Mucosa of gallbladder (tissue), 1 donor: ENCODE measurements at regions not wholly inside any gene's neighbourhood (a gene's known extent, or its start where the extent isn't known, plus 50 kb on each side); places are given as distances from the start of the nearest gene placed in this dataset.

Experiments
- DNase-seq: peaks from one replicate; pipeline ENCODE4 v3.0.0-alpha.2; 2020; ENCODE audit warnings: low spot score
- donor health status: DM: no; HTN: no; CAD: no.

- no peak for DNase-seq
Measured at GRCh38 chr18:78725426-78725825, 254.2 kb upstream of the SALL3 start.

GRCh38 chr18:78726326-78727056 lies 253.1 kb upstream of the SALL3 start:
- DNase-seq, result no peak

GRCh38 chr18:78727057-78727739 lies 252.4 kb upstream of the SALL3 start:
- DNase-seq, result no peak

- DNase-seq, result no peak
Measured at GRCh38 chr18:78727877-78728783, 251.5 kb upstream of the SALL3 start.

GRCh38 chr18:78728784-78729467 lies 250.7 kb upstream of the SALL3 start:
- DNase-seq, result no peak

- no peak for DNase-seq
Measured at GRCh38 chr18:78730546-78730945, 249.1 kb upstream of the SALL3 start.

GRCh38 chr18:78731016-78731397 lies 248.6 kb upstream of the SALL3 start:
- no peak for DNase-seq

- DNase-seq, result no peak
Measured at GRCh38 chr18:78731398-78732032, 248.1 kb upstream of the SALL3 start.

GRCh38 chr18:78732273-78733210 lies 247.1 kb upstream of the SALL3 start:
- DNase-seq, result no peak

- DNase-seq, result no peak
Measured at GRCh38 chr18:78733762-78734613, 245.6 kb upstream of the SALL3 start.

- DNase-seq, result no peak
Measured at GRCh38 chr18:78734614-78734945, 245.0 kb upstream of the SALL3 start.

GRCh38 chr18:78735131-78736014 lies 244.2 kb upstream of the SALL3 start:
- DNase-seq, result no peak

- DNase-seq, result no peak
Measured at GRCh38 chr18:78736015-78736690, 243.5 kb upstream of the SALL3 start.

GRCh38 chr18:78737006-78737915 lies 242.4 kb upstream of the SALL3 start:
- no peak for DNase-seq

- DNase-seq, result no peak
Measured at GRCh38 chr18:78738076-78738690, 241.4 kb upstream of the SALL3 start.

GRCh38 chr18:78739115-78739514 lies 240.5 kb upstream of the SALL3 start:
- DNase-seq, result no peak
